Liver (tissue), 8 donors: ENCODE measurements at regions not wholly inside any gene's neighbourhood (a gene's known extent, or its start where the extent isn't known, plus 50 kb on each side); places are given as distances from the start of the nearest gene placed in this dataset.

ENCODE experiments used
- DNase-seq: peaks from one replicate; pipeline ENCODE4 v3.0.0-alpha.2; 2017; ENCODE audit warnings: low spot score
- H3K27ac ChIP-seq, 2 donors: one replicate each; pipeline ENCODE4 v1.7.0; 2013; ENCODE audit warnings: inconsistent platforms in 2 of 2, low read length in 2 of 2, control low read depth in 1 of 2, low read depth in 1 of 2, mild to moderate bottlenecking in 1 of 2
- H3K27me3 ChIP-seq, 4 donors: one replicate each; pipeline versions ENCODE4 v1.6.1 to v1.7.0; 2013; ENCODE audit warnings: low read length in 3 of 4, inconsistent platforms in 1 of 4, mild to moderate bottlenecking in 1 of 4, moderate library complexity in 1 of 4; ENCODE audit not compliant: control insufficient read depth in 4 of 4, insufficient read depth in 4 of 4
- H3K36me3 ChIP-seq, 4 donors: one replicate each; pipeline versions ENCODE4 v1.6.1 to v1.7.0; 2013; ENCODE audit warnings: low read length in 3 of 4, mild to moderate bottlenecking in 3 of 4, low read depth in 1 of 4, moderate library complexity in 1 of 4; ENCODE audit not compliant: control insufficient read depth in 4 of 4, insufficient read depth in 3 of 4
- H3K4me1 ChIP-seq, 4 donors: one replicate each; pipeline versions ENCODE4 v1.6.1 to v1.7.0; 2013; ENCODE audit warnings: low read length in 3 of 4, mild to moderate bottlenecking in 3 of 4, moderate library complexity in 1 of 4; ENCODE audit not compliant: control insufficient read depth in 4 of 4, insufficient read depth in 4 of 4
- H3K4me3 ChIP-seq, 3 donors: one replicate each; pipeline versions ENCODE4 v1.6.1 to v1.7.0; 2013; ENCODE audit warnings: low read length in 3 of 3, control low read depth in 1 of 3, low read depth in 1 of 3, mild to moderate bottlenecking in 1 of 3
- H3K9ac ChIP-seq, 2 donors: one replicate each; pipeline ENCODE4 v1.7.0; 2013; ENCODE audit warnings: low read length in 2 of 2, mild to moderate bottlenecking in 2 of 2, moderate library complexity in 2 of 2, control low read depth in 1 of 2, low read depth in 1 of 2
- H3K9me3 ChIP-seq, 4 donors: one replicate each; pipeline versions ENCODE4 v1.6.1 to v1.7.0; 2013; ENCODE audit warnings: low read length in 3 of 4; ENCODE audit not compliant: control insufficient read depth in 4 of 4
- ATF3 ChIP-seq: IDR thresholded peaks from 2 replicates; pipeline ENCODE4 v1.6.1; 2016; ENCODE audit warnings: antibody characterized with exemption
- CTCF ChIP-seq: fragments of 150-350 bp; IDR thresholded peaks from 2 replicates; pipeline ENCODE4 v1.5.1; 2017; ENCODE audit warnings: improper control_type of control experiment, low read depth, low read length; ENCODE audit not compliant: missing input control
- FOXA2 ChIP-seq: IDR thresholded peaks from 2 replicates; pipeline ENCODE4 v1.6.1; 2016; ENCODE audit warnings: antibody characterized with exemption
- GABPA ChIP-seq, 2 donors: IDR thresholded peaks in 1 of 2; conservative IDR thresholded peaks in 1 of 2; 2 replicates each; pipeline ENCODE4 v1.6.1; 2016; ENCODE audit warnings: antibody characterized with exemption in 2 of 2, mild to moderate bottlenecking in 1 of 2, moderate library complexity in 1 of 2
- HNF4A ChIP-seq, 2 donors: conservative IDR thresholded peaks; 2 replicates each; pipeline ENCODE4 v1.6.1; 2016; ENCODE audit warnings: antibody characterized with exemption in 2 of 2, mild to moderate bottlenecking in 2 of 2
- HNF4G ChIP-seq: IDR thresholded peaks from 2 replicates; pipeline ENCODE4 v1.6.1; 2016; ENCODE audit warnings: antibody characterized with exemption
- JUND ChIP-seq, 2 donors: IDR thresholded peaks; 2 replicates each; pipeline ENCODE4 v1.6.1; 2016; ENCODE audit warnings: antibody characterized with exemption in 2 of 2
- NR2F2 ChIP-seq: IDR thresholded peaks from 2 replicates; pipeline ENCODE4 v1.6.1; 2016; ENCODE audit warnings: antibody characterized with exemption
- RAD21 ChIP-seq, 2 donors: IDR thresholded peaks; 2 replicates each; pipeline ENCODE4 v1.6.1; 2016; ENCODE audit warnings: antibody characterized with exemption in 2 of 2, mild to moderate bottlenecking in 2 of 2
- SP1 ChIP-seq: IDR thresholded peaks from 2 replicates; pipeline ENCODE4 v1.6.1; 2018; ENCODE audit warnings: antibody characterized with exemption, mild to moderate bottlenecking
- TAF1 ChIP-seq: conservative IDR thresholded peaks from 2 replicates; pipeline ENCODE4 v1.6.1; 2016; ENCODE audit warnings: antibody characterized with exemption, mild to moderate bottlenecking
- YY1 ChIP-seq: IDR thresholded peaks from 2 replicates; pipeline ENCODE4 v1.6.1; 2016; ENCODE audit warnings: antibody characterized with exemption, mild to moderate bottlenecking
- WGBS: extraction: QIAGEN DNeasy Blood & Tissue Kit; methylation state at CpG from one replicate; pipeline ENCODE4 v1.1.7; 2013; 5-methylcytosine and 5-hydroxymethylcytosine counted together
- TF ChIP-seq, protein P1 (sequence below): IDR thresholded peaks from 2 replicates; pipeline ENCODE4 v1.6.1; 2016; ENCODE audit warnings: antibody characterized with exemption
- TF ChIP-seq, protein P2 (sequence below): IDR thresholded peaks from 2 replicates; pipeline ENCODE4 v1.6.1; 2016; ENCODE audit warnings: antibody characterized with exemption
- donor health status: healthy.
- donor health status: healthy.
- donor health status: healthy.
- donor health status: healthy.
- donor health status: healthy.

- H3K36me3 ChIP-seq: no peaks in the 10 kb centered on the region
- TF ChIP-seq NR2F2 (no peak), FOXA2 (no peak), GABPA (IDR thresholded peaks at IDR 0.05 in 1 of 2, conservative IDR thresholded peaks at IDR 0.05 in 1 of 2) (no peak), SP1 (no peak), YY1 (no peak), HNF4A (conservative IDR thresholded peaks at IDR 0.05) (no peak), CTCF (no peak), RAD21 (IDR thresholded peaks at IDR 0.05) (no peak), HNF4G (no peak), ATF3 (no peak)
- TF ChIP-seq, protein P1, sequence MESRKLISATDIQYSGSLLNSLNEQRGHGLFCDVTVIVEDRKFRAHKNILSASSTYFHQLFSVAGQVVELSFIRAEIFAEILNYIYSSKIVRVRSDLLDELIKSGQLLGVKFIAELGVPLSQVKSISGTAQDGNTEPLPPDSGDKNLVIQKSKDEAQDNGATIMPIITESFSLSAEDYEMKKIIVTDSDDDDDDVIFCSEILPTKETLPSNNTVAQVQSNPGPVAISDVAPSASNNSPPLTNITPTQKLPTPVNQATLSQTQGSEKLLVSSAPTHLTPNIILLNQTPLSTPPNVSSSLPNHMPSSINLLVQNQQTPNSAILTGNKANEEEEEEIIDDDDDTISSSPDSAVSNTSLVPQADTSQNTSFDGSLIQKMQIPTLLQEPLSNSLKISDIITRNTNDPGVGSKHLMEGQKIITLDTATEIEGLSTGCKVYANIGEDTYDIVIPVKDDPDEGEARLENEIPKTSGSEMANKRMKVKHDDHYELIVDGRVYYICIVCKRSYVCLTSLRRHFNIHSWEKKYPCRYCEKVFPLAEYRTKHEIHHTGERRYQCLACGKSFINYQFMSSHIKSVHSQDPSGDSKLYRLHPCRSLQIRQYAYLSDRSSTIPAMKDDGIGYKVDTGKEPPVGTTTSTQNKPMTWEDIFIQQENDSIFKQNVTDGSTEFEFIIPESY: no peak
- TF ChIP-seq, protein P2, sequence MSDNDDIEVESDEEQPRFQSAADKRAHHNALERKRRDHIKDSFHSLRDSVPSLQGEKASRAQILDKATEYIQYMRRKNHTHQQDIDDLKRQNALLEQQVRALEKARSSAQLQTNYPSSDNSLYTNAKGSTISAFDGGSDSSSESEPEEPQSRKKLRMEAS: no peak
- H3K27me3 ChIP-seq: peaks cover 0 to 6% (median 0%) of the 10 kb centered on the region in 4 donors
- no peak overlapping the region for H3K4me3 ChIP-seq
- DNase-seq: no peak
- H3K4me1 ChIP-seq: no peaks in the 10 kb centered on the region
- no peak overlapping the region for H3K27ac ChIP-seq
- WGBS: 35% methylated on average over 2 of the region's 2 CpGs
- peaks cover 0 to 7% (median 2%) of the 10 kb centered on the region in 4 donors for H3K9me3 ChIP-seq
- H3K9ac ChIP-seq: no peak overlapping the region
Observed at GRCh38 chr13:102944821-102945220, 99.0 kb downstream of the ERCC5 start.

DNA sequence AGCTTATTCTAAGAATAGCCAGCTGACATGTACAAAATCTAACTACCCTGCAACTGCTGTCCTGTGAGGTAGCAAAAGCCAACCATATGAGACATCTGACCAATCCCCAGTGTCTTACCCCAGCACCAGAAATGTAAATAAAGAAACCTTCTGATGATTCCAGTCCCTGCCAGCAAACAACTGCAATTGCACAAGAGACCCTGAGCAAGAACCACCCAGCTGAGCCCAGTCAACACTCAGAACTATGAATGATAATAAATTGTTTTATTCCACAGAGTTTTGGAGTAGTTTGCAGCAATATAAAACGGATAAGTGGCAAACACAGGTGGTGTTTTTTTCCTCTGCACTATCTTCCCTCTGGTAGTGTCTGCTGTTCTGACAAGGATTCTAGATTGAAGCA is 94.9 kb downstream of the ERCC5 start:
- H3K4me3 ChIP-seq: no peak overlapping the region
- no peaks in the 10 kb centered on the region for H3K4me1 ChIP-seq
- no peak overlapping the region for H3K9ac ChIP-seq
- no peaks in the 10 kb centered on the region for H3K36me3 ChIP-seq
- DNase-seq: no peak
- peaks cover 0 to 7% (median 2%) of the 10 kb centered on the region in 4 donors for H3K9me3 ChIP-seq
- 73% methylated on average over 1 of the region's 1 CpG for whole genome bisulfite sequencing
- no peak overlapping the region for H3K27ac ChIP-seq
- TF ChIP-seq, protein P2: no peak
- TF ChIP-seq FOXA2 (no peak), JUND (IDR thresholded peaks at IDR 0.05) (no peak), HNF4G (no peak)
- H3K27me3 ChIP-seq: peaks cover 0 to 4% (median 0%) of the 10 kb centered on the region in 4 donors

DNA sequence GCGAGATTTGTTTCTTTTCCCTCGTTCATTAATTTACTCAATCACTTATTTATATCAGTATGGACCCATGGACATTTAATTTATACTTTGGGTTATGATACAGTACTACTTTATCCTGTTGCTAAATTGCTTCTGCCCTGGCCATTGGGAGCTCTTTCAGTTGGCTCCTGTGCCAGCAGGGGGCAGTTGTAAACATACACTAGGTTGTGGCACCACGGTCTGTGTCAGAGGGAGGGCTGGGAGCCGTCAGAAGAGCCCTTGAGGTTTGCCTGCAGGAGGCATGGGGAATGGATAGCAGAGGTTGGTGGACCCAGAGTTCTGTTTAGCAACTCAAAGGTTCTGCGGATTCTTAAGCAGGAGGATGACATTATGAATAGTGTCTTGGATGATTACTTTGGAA is 94.3 kb downstream of the ERCC5 start:
- Histone ChIP-seq H3K27ac (no peak overlapping the region), H3K27me3 (peaks cover 0 to 4% (median 0%) of the 10 kb centered on the region in 4 donors), H3K9ac (no peak overlapping the region), H3K4me3 (no peak overlapping the region), H3K9me3 (peaks cover 0 to 7% (median 2%) of the 10 kb centered on the region in 4 donors), H3K36me3 (no peaks in the 10 kb centered on the region), H3K4me1 (no peaks in the 10 kb centered on the region)
- no peak for DNase-seq
- TF ChIP-seq TAF1 (no peak), HNF4A (conservative IDR thresholded peaks at IDR 0.05) (no peak)
- 80% methylated on average over 5 of the region's 5 CpGs for WGBS
